SH-SY5Y (cell line): ENCODE measurements at regions not wholly inside any gene's neighbourhood (a gene's known extent, or its start where the extent isn't known, plus 50 kb on each side); places are given as distances from the start of the nearest gene placed in this dataset.

ENCODE experiments used
- GATA2 ChIP-seq: IDR thresholded peaks from 2 replicates; pipeline ENCODE4 v1.6.1; 2011; ENCODE audit warnings: mild to moderate bottlenecking, low read depth, low read length
- GATA3 ChIP-seq: IDR thresholded peaks from 2 replicates; pipeline ENCODE4 v1.6.1; 2011; ENCODE audit warnings: low read depth, mild to moderate bottlenecking, low read length, moderate library complexity

GRCh38 chr10:36178616-36179015 is 536.5 kb upstream of the FZD8 start:
- TF ChIP-seq GATA2 (no peak), GATA3 (no peak)
